Loucy (cell line): ENCODE measurements at regions not wholly inside any gene's neighbourhood (a gene's known extent, or its start where the extent isn't known, plus 50 kb on each side); places are given as distances from the start of the nearest gene placed in this dataset.

Source experiments
- H2AFZ ChIP-seq: fragments of 200-600 bp; sonication (generic); 2 replicates; pipeline ENCODE4 v1.6.0; 2016; ENCODE audit warnings: antibody characterized with exemption, mild to moderate bottlenecking, low read length, moderate library complexity
- H3F3A ChIP-seq: fragments of 200-600 bp; 2 replicates; pipeline ENCODE4 v1.6.0; 2016; ENCODE audit warnings: antibody characterized with exemption, low read depth, mild to moderate bottlenecking
- H3K27me3 ChIP-seq: fragments of 200-600 bp; sonication (generic); 2 replicates; pipeline ENCODE4 v1.6.1; 2014; ENCODE audit warnings: low read length, mild to moderate bottlenecking; ENCODE audit not compliant: insufficient read depth, poor library complexity, severe bottlenecking
- H3K36me3 ChIP-seq: fragments of 200-600 bp; sonication (generic); 2 replicates; pipeline ENCODE4 v1.6.1; 2016; ENCODE audit warnings: low read length; ENCODE audit not compliant: insufficient read depth
- H3K4me1 ChIP-seq: fragments of 200-600 bp; sonication (generic); 2 replicates; pipeline ENCODE4 v1.5.1; 2014; ENCODE audit warnings: low read length, mild to moderate bottlenecking; ENCODE audit not compliant: insufficient read depth, poor library complexity, severe bottlenecking
- H3K4me2 ChIP-seq: fragments of 200-600 bp; sonication (generic); 2 replicates; pipeline ENCODE4 v1.6.0; 2014; ENCODE audit warnings: antibody characterized with exemption, low read length, low read depth, mild to moderate bottlenecking; ENCODE audit not compliant: poor library complexity, severe bottlenecking
- H3K4me3 ChIP-seq: fragments of 200-600 bp; sonication (generic); 2 replicates; pipeline ENCODE4 v1.5.1; 2014; ENCODE audit warnings: low read length, mild to moderate bottlenecking, mixed read lengths; ENCODE audit not compliant: poor library complexity, severe bottlenecking
- H3K79me2 ChIP-seq: fragments of 200-600 bp; sonication (generic); 2 replicates; pipeline ENCODE4 v1.6.1; 2014; ENCODE audit warnings: low read length; ENCODE audit not compliant: insufficient read depth
- H3K9ac ChIP-seq: fragments of 200-600 bp; sonication (generic); 2 replicates; pipeline ENCODE4 v1.6.0; 2014; ENCODE audit warnings: mild to moderate bottlenecking, low read depth, low read length, moderate library complexity; ENCODE audit not compliant: poor library complexity, severe bottlenecking
- H3K9me2 ChIP-seq: fragments of 200-600 bp; sonication (generic); replicated peaks from 2 replicates; pipeline ENCODE4 v1.6.1; 2016; ENCODE audit warnings: low read depth, low read length, mixed read lengths
- H3K9me3 ChIP-seq: fragments of 200-600 bp; sonication (generic); 2 replicates; pipeline ENCODE4 v1.6.1; 2014; ENCODE audit warnings: mild to moderate bottlenecking, antibody characterized with exemption, low read length, low read depth; ENCODE audit not compliant: insufficient read depth
- H4K20me1 ChIP-seq: fragments of 200-600 bp; sonication (generic); 2 replicates; pipeline ENCODE4 v1.6.0; 2014; ENCODE audit warnings: antibody characterized with exemption, low read length, mild to moderate bottlenecking; ENCODE audit not compliant: insufficient read depth, poor library complexity, severe bottlenecking
- EZH2phosphoT487 ChIP-seq: fragments of 200-600 bp; IDR thresholded peaks from 2 replicates; pipeline ENCODE4 v1.6.1; 2018; ENCODE audit warnings: antibody characterized with exemption, mild to moderate bottlenecking, moderate library complexity, borderline replicate concordance
- TF ChIP-seq, protein P1 (sequence below): fragments of 200-600 bp; sonication (generic); conservative IDR thresholded peaks from 2 replicates; pipeline ENCODE4 v1.5.1; 2014; ENCODE audit warnings: mild to moderate bottlenecking, antibody characterized with exemption, low read length

DNA sequence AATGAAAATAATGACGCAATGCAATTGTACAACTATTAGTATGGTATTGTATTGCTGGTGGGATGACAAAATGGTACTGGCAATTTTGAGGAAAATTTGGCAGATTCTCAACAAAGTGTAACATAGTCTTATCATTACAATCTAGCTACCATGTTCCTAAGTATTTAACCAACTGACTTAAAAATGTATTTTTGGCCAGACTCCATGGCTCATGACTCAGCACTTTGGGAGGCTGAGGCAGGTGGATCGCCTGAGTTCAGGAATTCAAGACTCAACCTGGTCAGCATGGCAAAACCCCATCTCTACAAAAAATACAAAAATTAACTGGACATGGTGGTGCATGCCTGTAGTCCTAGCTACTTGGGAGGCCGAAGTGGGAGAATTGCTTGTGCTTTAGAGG is 1409.5 kb downstream of the AACS start:
- H3K9me3 ChIP-seq, result no peaks in the 10 kb centered on the region
- H3K79me2 ChIP-seq, result no peaks in the 10 kb centered on the region
- no peaks in the 10 kb centered on the region for H4K20me1 ChIP-seq
- H2AFZ ChIP-seq, result no peak overlapping the region
- no peaks in the 10 kb centered on the region for H3K4me1 ChIP-seq
- no peak overlapping the region for H3K4me2 ChIP-seq
- H3K36me3 ChIP-seq, result no peaks in the 10 kb centered on the region
- TF ChIP-seq EZH2phosphoT487, result no peak
- TF ChIP-seq, protein P1, sequence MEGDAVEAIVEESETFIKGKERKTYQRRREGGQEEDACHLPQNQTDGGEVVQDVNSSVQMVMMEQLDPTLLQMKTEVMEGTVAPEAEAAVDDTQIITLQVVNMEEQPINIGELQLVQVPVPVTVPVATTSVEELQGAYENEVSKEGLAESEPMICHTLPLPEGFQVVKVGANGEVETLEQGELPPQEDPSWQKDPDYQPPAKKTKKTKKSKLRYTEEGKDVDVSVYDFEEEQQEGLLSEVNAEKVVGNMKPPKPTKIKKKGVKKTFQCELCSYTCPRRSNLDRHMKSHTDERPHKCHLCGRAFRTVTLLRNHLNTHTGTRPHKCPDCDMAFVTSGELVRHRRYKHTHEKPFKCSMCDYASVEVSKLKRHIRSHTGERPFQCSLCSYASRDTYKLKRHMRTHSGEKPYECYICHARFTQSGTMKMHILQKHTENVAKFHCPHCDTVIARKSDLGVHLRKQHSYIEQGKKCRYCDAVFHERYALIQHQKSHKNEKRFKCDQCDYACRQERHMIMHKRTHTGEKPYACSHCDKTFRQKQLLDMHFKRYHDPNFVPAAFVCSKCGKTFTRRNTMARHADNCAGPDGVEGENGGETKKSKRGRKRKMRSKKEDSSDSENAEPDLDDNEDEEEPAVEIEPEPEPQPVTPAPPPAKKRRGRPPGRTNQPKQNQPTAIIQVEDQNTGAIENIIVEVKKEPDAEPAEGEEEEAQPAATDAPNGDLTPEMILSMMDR, result no peak
- no peaks in the 10 kb centered on the region for H3K9me2 ChIP-seq
- H3K27me3 ChIP-seq, result no peaks in the 10 kb centered on the region
- no peak overlapping the region for H3K9ac ChIP-seq
- H3K4me3 ChIP-seq, result no peak overlapping the region
- H3F3A ChIP-seq, result no peaks in the 10 kb centered on the region

- H3K36me3 ChIP-seq, result no peaks in the 10 kb centered on the region
- TF ChIP-seq, protein P1, result no peak
- no peak for TF ChIP-seq EZH2phosphoT487
- H2AFZ ChIP-seq, result no peak overlapping the region
- H3K4me2 ChIP-seq, result no peak overlapping the region
- H4K20me1 ChIP-seq, result no peaks in the 10 kb centered on the region
- H3K9me3 ChIP-seq, result no peaks in the 10 kb centered on the region
- H3K4me3 ChIP-seq, result no peak overlapping the region
- H3F3A ChIP-seq, result no peaks in the 10 kb centered on the region
- H3K9me2 ChIP-seq, result no peaks in the 10 kb centered on the region
- no peak overlapping the region for H3K9ac ChIP-seq
- H3K27me3 ChIP-seq, result no peaks in the 10 kb centered on the region
- H3K79me2 ChIP-seq, result no peaks in the 10 kb centered on the region
- no peaks in the 10 kb centered on the region for H3K4me1 ChIP-seq
Observed at GRCh38 chr12:126480451-126480850, 1415.2 kb downstream of the AACS start.

GRCh38 chr12:126481688-126482087 is 1416.5 kb downstream of the AACS start:
- no peak overlapping the region for H3K4me2 ChIP-seq
- no peak for TF ChIP-seq EZH2phosphoT487
- TF ChIP-seq, protein P1, result no peak
- no peaks in the 10 kb centered on the region for H4K20me1 ChIP-seq
- H3K9me3 ChIP-seq, result no peaks in the 10 kb centered on the region
- no peak overlapping the region for H2AFZ ChIP-seq
- H3K36me3 ChIP-seq, result no peaks in the 10 kb centered on the region
- H3K9me2 ChIP-seq, result no peaks in the 10 kb centered on the region
- no peaks in the 10 kb centered on the region for H3K4me1 ChIP-seq
- no peaks in the 10 kb centered on the region for H3K79me2 ChIP-seq
- H3K27me3 ChIP-seq, result no peaks in the 10 kb centered on the region
- H3F3A ChIP-seq, result no peaks in the 10 kb centered on the region
- no peak overlapping the region for H3K4me3 ChIP-seq
- H3K9ac ChIP-seq, result no peak overlapping the region
